Heart left ventricle (tissue), 13 donors: ENCODE measurements at regions not wholly inside any gene's neighbourhood (a gene's known extent, or its start where the extent isn't known, plus 50 kb on each side); places are given as distances from the start of the nearest gene placed in this dataset.

Experiments
- POLR2A ChIP-seq, 2 donors: fragments of 450-650 bp; IDR thresholded peaks; one replicate each; pipeline ENCODE4 v1.6.1; 2017; ENCODE audit warnings: antibody characterized with exemption in 2 of 2, mild to moderate bottlenecking in 2 of 2, moderate library complexity in 2 of 2
- TF ChIP-seq, protein P1 (sequence below), 12 donors: fragments of 200-600 bp; sonication (generic) in 4 of 12; IDR thresholded peaks; one replicate each; pipeline versions ENCODE4 v1.5.0 to v1.8.0; 2018 to 2022; ENCODE audit warnings: antibody characterized with exemption in 12 of 12, mild to moderate bottlenecking in 5 of 12
- donor health status: ischemic (EF 13 %, LVEDD 7.1; RV severe dilation, severe dysfunction).
- donor health status: DM: no; HTN: yes; CAD: no.
- donor health status: DM: no; HTN: no; CAD: no.
- donor health status: ischemic (EF 25% LVEDD 6.9; RV normal size, moderate dysfunction).
- donor health status: ischemic (EF 25% LVEDD 5.7; RV mildly dilated, moderate dysfunction).
- donor health status: ischemic (EF 35%, LVEDD 5.7; RV mildly dilated, moderate dysfunction).
- donor health status: nonischemic (EF 11% LVEDD 7.7; RV severe dilation, severe dysfunction).
- donor health status: DM: yes; HTN: yes; CAD: no.
- donor health status: PGD.
- donor health status: ischemic (EF 29% LVEDD 5.4; RV normal size, mild dysfunction).
- donor health status: nonischemic (EF 23%, LVEDD 6.1; RV moderate dilation, normal function).

DNA sequence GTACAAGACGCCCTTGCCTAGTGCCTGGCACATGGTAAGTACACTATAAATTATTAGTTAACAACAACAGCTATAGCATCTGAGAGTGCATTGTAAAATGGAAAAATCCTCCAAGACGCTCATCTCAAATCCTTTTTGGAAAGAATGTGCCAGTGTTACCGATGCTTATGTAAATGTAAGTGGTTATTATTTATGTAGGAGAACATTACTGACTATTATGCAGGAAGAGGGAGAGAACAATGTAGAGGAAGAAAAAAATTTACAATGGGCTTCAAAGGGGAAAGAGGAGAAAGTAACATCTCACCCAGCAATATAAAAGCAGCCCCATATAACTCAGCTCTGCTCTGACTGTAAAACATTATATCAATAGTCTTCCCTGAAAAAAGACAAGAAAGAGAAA is 155.3 kb upstream of the LPP start:
- TF ChIP-seq, protein P1, sequence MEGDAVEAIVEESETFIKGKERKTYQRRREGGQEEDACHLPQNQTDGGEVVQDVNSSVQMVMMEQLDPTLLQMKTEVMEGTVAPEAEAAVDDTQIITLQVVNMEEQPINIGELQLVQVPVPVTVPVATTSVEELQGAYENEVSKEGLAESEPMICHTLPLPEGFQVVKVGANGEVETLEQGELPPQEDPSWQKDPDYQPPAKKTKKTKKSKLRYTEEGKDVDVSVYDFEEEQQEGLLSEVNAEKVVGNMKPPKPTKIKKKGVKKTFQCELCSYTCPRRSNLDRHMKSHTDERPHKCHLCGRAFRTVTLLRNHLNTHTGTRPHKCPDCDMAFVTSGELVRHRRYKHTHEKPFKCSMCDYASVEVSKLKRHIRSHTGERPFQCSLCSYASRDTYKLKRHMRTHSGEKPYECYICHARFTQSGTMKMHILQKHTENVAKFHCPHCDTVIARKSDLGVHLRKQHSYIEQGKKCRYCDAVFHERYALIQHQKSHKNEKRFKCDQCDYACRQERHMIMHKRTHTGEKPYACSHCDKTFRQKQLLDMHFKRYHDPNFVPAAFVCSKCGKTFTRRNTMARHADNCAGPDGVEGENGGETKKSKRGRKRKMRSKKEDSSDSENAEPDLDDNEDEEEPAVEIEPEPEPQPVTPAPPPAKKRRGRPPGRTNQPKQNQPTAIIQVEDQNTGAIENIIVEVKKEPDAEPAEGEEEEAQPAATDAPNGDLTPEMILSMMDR (IDR thresholded peaks at IDR 0.05) = no peak
- no peak for TF ChIP-seq POLR2A (IDR thresholded peaks at IDR 0.05)
